Suprapubic skin (tissue), 3 donors: ENCODE measurements at regions not wholly inside any gene's neighbourhood (a gene's known extent, or its start where the extent isn't known, plus 50 kb on each side); places are given as distances from the start of the nearest gene placed in this dataset.

ENCODE experiments used
- EP300 ChIP-seq: sonication (generic); formaldehyde crosslinking; IDR thresholded peaks from one replicate; pipeline ENCODE4 v1.6.1; 2017; ENCODE audit warnings: antibody characterized with exemption
- POLR2A ChIP-seq, 2 donors: fragments of 450-650 bp; IDR thresholded peaks; one replicate each; pipeline ENCODE4 v1.6.1; 2017; ENCODE audit warnings: antibody characterized with exemption in 2 of 2, mild to moderate bottlenecking in 2 of 2, moderate library complexity in 2 of 2
- TF ChIP-seq, protein P1 (sequence below), 2 donors: fragments of 200-600 bp in 1 of 2; fragments of 450-650 bp in 1 of 2; sonication (generic) in 1 of 2; IDR thresholded peaks; one replicate each; pipeline ENCODE4 v1.5.1; 2016 to 2019; ENCODE audit warnings: antibody characterized with exemption in 2 of 2, mild to moderate bottlenecking in 1 of 2, moderate library complexity in 1 of 2

DNA sequence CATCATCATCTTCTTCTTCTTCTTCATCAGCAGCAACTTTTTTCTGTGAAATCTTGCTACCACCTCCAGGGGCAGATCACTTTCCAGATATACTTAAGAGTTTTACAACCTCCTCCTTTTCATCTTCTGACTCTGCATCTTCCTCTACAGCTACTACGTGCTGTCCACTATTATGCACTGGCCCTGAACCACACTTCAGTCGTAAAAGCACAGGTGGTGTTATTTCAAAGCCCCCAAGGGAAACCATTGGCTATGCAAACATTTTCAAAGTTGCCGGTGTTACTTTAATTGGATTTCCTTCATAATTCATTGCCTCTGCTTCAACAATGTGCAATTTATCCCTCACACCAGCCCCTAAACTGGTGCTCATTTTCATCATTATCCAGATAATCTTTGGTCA, 75.0 kb downstream of the POLR1D start:
- TF ChIP-seq EP300 (no peak), POLR2A (IDR thresholded peaks at IDR 0.05) (no peak)
- TF ChIP-seq, protein P1, sequence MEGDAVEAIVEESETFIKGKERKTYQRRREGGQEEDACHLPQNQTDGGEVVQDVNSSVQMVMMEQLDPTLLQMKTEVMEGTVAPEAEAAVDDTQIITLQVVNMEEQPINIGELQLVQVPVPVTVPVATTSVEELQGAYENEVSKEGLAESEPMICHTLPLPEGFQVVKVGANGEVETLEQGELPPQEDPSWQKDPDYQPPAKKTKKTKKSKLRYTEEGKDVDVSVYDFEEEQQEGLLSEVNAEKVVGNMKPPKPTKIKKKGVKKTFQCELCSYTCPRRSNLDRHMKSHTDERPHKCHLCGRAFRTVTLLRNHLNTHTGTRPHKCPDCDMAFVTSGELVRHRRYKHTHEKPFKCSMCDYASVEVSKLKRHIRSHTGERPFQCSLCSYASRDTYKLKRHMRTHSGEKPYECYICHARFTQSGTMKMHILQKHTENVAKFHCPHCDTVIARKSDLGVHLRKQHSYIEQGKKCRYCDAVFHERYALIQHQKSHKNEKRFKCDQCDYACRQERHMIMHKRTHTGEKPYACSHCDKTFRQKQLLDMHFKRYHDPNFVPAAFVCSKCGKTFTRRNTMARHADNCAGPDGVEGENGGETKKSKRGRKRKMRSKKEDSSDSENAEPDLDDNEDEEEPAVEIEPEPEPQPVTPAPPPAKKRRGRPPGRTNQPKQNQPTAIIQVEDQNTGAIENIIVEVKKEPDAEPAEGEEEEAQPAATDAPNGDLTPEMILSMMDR (IDR thresholded peaks at IDR 0.05): no peak
